GM23338 (cell line): ENCODE measurements at regions not wholly inside any gene's neighbourhood (a gene's known extent, or its start where the extent isn't known, plus 50 kb on each side); places are given as distances from the start of the nearest gene placed in this dataset.

ENCODE experiments used
- CREB1 ChIP-seq: fragments of 250-450 bp; sonication (Bioruptor Pico); IDR thresholded peaks from 2 replicates; pipeline ENCODE4 v1.5.0; 2020; ENCODE audit warnings: low read depth, mild to moderate bottlenecking, moderate library complexity
- EZH2 ChIP-seq: fragments of 200-600 bp; sonication (generic); IDR thresholded peaks from one replicate; pipeline ENCODE4 v1.8.0; 2017; ENCODE audit warnings: antibody characterized with exemption, mild to moderate bottlenecking, low read depth; ENCODE audit not compliant: unreplicated experiment
- EZH2phosphoT487 ChIP-seq: fragments of 200-600 bp; sonication (generic); IDR thresholded peaks from one replicate; pipeline ENCODE4 v1.8.1; 2018; ENCODE audit warnings: antibody characterized with exemption; ENCODE audit not compliant: unreplicated experiment
- JUNB ChIP-seq: IDR thresholded peaks from one replicate; pipeline ENCODE4 v1.6.1; 2016; ENCODE audit warnings: antibody characterized with exemption; ENCODE audit not compliant: unreplicated experiment
- NANOG ChIP-seq: IDR thresholded peaks from 2 replicates; pipeline ENCODE4 v1.6.1; 2016; ENCODE audit warnings: antibody characterized with exemption, borderline replicate concordance
- POLR2AphosphoS5 ChIP-seq: IDR thresholded peaks from 2 replicates; pipeline ENCODE4 v1.6.1; 2016; ENCODE audit warnings: antibody characterized with exemption, low read depth
- ZNF331 ChIP-seq: fragments of 250-450 bp; sonication (Bioruptor Pico); IDR thresholded peaks from 2 replicates; pipeline ENCODE4 v1.5.0; 2020; ENCODE audit warnings: low read depth, mild to moderate bottlenecking, moderate library complexity
- TF ChIP-seq, protein P1 (sequence below), 2 experiments: fragments of 200-600 bp in 1 of 2; sonication (generic) in 1 of 2; conservative IDR thresholded peaks; 2 replicates each; pipeline versions ENCODE4 v1.5.1 to v1.6.1; 2016 to 2017; ENCODE audit warnings: antibody characterized with exemption in 2 of 2, low read depth in 2 of 2, mild to moderate bottlenecking in 2 of 2, moderate library complexity in 1 of 2
- TF ChIP-seq, protein P2 (sequence below): IDR thresholded peaks from one replicate; pipeline ENCODE4 v1.6.1; 2018; ENCODE audit warnings: antibody characterized with exemption; ENCODE audit not compliant: unreplicated experiment
- TF ChIP-seq, protein P3 (sequence below): IDR thresholded peaks from 2 replicates; pipeline ENCODE4 v1.6.1; 2016; ENCODE audit warnings: antibody characterized with exemption

DNA sequence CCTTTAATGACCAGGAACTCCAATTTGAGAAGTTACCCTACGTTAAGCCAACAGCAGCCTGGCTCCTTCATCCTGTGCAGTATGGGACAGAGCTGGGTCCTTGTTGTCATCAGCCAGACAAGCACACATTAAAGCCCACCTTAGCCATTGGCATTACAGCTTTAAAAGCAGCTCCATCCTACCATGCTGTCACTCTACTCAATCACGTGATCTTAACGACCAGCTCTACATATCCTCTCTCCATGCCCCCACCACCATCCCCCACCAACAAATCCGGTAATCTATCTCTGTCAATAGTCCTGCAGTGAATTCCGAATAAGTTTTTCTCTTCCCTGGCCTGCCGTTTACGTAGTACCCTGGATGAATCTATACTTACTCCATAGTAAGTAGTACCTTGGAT is 82.9 kb upstream of the DGKG start:
- TF ChIP-seq, protein P1, sequence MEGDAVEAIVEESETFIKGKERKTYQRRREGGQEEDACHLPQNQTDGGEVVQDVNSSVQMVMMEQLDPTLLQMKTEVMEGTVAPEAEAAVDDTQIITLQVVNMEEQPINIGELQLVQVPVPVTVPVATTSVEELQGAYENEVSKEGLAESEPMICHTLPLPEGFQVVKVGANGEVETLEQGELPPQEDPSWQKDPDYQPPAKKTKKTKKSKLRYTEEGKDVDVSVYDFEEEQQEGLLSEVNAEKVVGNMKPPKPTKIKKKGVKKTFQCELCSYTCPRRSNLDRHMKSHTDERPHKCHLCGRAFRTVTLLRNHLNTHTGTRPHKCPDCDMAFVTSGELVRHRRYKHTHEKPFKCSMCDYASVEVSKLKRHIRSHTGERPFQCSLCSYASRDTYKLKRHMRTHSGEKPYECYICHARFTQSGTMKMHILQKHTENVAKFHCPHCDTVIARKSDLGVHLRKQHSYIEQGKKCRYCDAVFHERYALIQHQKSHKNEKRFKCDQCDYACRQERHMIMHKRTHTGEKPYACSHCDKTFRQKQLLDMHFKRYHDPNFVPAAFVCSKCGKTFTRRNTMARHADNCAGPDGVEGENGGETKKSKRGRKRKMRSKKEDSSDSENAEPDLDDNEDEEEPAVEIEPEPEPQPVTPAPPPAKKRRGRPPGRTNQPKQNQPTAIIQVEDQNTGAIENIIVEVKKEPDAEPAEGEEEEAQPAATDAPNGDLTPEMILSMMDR (conservative IDR thresholded peaks at IDR 0.05; ENCODE audit: low read depth in 2 of 2) = no peak
- no peak for TF ChIP-seq EZH2
- TF ChIP-seq POLR2AphosphoS5 = no peak
- TF ChIP-seq, protein P2, sequence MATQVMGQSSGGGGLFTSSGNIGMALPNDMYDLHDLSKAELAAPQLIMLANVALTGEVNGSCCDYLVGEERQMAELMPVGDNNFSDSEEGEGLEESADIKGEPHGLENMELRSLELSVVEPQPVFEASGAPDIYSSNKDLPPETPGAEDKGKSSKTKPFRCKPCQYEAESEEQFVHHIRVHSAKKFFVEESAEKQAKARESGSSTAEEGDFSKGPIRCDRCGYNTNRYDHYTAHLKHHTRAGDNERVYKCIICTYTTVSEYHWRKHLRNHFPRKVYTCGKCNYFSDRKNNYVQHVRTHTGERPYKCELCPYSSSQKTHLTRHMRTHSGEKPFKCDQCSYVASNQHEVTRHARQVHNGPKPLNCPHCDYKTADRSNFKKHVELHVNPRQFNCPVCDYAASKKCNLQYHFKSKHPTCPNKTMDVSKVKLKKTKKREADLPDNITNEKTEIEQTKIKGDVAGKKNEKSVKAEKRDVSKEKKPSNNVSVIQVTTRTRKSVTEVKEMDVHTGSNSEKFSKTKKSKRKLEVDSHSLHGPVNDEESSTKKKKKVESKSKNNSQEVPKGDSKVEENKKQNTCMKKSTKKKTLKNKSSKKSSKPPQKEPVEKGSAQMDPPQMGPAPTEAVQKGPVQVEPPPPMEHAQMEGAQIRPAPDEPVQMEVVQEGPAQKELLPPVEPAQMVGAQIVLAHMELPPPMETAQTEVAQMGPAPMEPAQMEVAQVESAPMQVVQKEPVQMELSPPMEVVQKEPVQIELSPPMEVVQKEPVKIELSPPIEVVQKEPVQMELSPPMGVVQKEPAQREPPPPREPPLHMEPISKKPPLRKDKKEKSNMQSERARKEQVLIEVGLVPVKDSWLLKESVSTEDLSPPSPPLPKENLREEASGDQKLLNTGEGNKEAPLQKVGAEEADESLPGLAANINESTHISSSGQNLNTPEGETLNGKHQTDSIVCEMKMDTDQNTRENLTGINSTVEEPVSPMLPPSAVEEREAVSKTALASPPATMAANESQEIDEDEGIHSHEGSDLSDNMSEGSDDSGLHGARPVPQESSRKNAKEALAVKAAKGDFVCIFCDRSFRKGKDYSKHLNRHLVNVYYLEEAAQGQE = no peak
- no peak for TF ChIP-seq ZNF331 (CRISPR knock-in tag)
- TF ChIP-seq, protein P3, sequence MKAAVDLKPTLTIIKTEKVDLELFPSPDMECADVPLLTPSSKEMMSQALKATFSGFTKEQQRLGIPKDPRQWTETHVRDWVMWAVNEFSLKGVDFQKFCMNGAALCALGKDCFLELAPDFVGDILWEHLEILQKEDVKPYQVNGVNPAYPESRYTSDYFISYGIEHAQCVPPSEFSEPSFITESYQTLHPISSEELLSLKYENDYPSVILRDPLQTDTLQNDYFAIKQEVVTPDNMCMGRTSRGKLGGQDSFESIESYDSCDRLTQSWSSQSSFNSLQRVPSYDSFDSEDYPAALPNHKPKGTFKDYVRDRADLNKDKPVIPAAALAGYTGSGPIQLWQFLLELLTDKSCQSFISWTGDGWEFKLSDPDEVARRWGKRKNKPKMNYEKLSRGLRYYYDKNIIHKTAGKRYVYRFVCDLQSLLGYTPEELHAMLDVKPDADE = no peak
- no peak for TF ChIP-seq CREB1 (CRISPR knock-in tag)
- TF ChIP-seq NANOG = no peak
- no peak for TF ChIP-seq EZH2phosphoT487
- no peak for TF ChIP-seq JUNB
